ENCODE measurements at regions not wholly inside any gene's neighbourhood (a gene's known extent, or its start where the extent isn't known, plus 50 kb on each side); places are given as distances from the start of the nearest gene placed in this dataset.

GRCh38 chr7:118648002-118648401 is 423.5 kb downstream of the ANKRD7 start:
- H3K4me3 ChIP-seq (ENCODE audit: low read length) = no peak overlapping the region
- DNase-seq (ENCODE audit: low read depth) = no peak
- TF ChIP-seq CTCF (conservative IDR thresholded peaks at IDR 0.05; ENCODE audit: low read depth, low read length) = no peak

- DNase-seq (ENCODE audit: low read depth) = no peak
- no peak overlapping the region for H3K4me3 ChIP-seq (ENCODE audit: low read length)
- TF ChIP-seq CTCF (conservative IDR thresholded peaks at IDR 0.05; ENCODE audit: low read depth, low read length) = no peak
Measured at GRCh38 chr7:118657391-118658005, 433.0 kb downstream of the ANKRD7 start.

- TF ChIP-seq CTCF (conservative IDR thresholded peaks at IDR 0.05; ENCODE audit: low read depth, low read length) = no peak
Measured at GRCh38 chr7:118662266-118662665, 437.8 kb downstream of the ANKRD7 start.

GRCh38 chr7:118664498-118664897 is 440.0 kb downstream of the ANKRD7 start:
- TF ChIP-seq CTCF (conservative IDR thresholded peaks at IDR 0.05; ENCODE audit: low read depth, low read length) = no peak
- no peak overlapping the region for H3K4me3 ChIP-seq (ENCODE audit: low read length)
- DNase-seq (ENCODE audit: low read depth) = no peak

More at GRCh38 chr7:118662266-118662665, 437.8 kb downstream of the ANKRD7 start:
- no peak for DNase-seq (ENCODE audit: low read depth)
- H3K4me3 ChIP-seq (ENCODE audit: low read length) = no peak overlapping the region

GRCh38 chr7:118671149-118671548 is 446.6 kb downstream of the ANKRD7 start:
- H3K4me3 ChIP-seq (ENCODE audit: low read length) = no peak overlapping the region
- TF ChIP-seq CTCF (conservative IDR thresholded peaks at IDR 0.05; ENCODE audit: low read depth, low read length) = no peak
- no peak for DNase-seq (ENCODE audit: low read depth)

GRCh38 chr7:118684796-118685195 is 460.3 kb downstream of the ANKRD7 start:
- no peak overlapping the region for H3K4me3 ChIP-seq (ENCODE audit: low read length)
- TF ChIP-seq CTCF (conservative IDR thresholded peaks at IDR 0.05; ENCODE audit: low read depth, low read length) = no peak
- DNase-seq (ENCODE audit: low read depth) = no peak

- no peak for DNase-seq (ENCODE audit: low read depth)
- H3K4me3 ChIP-seq (ENCODE audit: low read length) = no peak overlapping the region
- TF ChIP-seq CTCF (conservative IDR thresholded peaks at IDR 0.05; ENCODE audit: low read depth, low read length) = no peak
Measured at GRCh38 chr7:118689403-118689802, 464.9 kb downstream of the ANKRD7 start.

All from retinal pigment epithelial cell (primary cell).